ENCODE measurements at regions not wholly inside any gene's neighbourhood (a gene's known extent, or its start where the extent isn't known, plus 50 kb on each side); places are given as distances from the start of the nearest gene placed in this dataset.

GRCh38 chr9:26483991-26484390 is 408.6 kb downstream of the CAAP1 start:
- no peak for DNase-seq

GRCh38 chr9:26477963-26478362 is 414.6 kb downstream of the CAAP1 start:
- no peak for DNase-seq

GRCh38 chr9:26471261-26471660 is 421.3 kb downstream of the CAAP1 start:
- DNase-seq, result no peak

- no peak for DNase-seq
Observed at GRCh38 chr9:26470284-26470683, 422.3 kb downstream of the CAAP1 start.

GRCh38 chr9:26463837-26464236 is 428.8 kb downstream of the CAAP1 start:
- no peak for DNase-seq

- no peak for DNase-seq
Observed at GRCh38 chr9:26462751-26463150, 429.9 kb downstream of the CAAP1 start.

GRCh38 chr9:26462213-26462612 is 430.4 kb downstream of the CAAP1 start:
- DNase-seq, result no peak

- DNase-seq, result no peak
Observed at GRCh38 chr9:26460624-26461023, 432.0 kb downstream of the CAAP1 start.

GRCh38 chr9:26459959-26460358 is 432.6 kb downstream of the CAAP1 start:
- DNase-seq, result no peak

GRCh38 chr9:26458054-26458453 is 434.5 kb downstream of the CAAP1 start:
- DNase-seq, result no peak

GRCh38 chr9:26457151-26457550 is 435.5 kb downstream of the CAAP1 start:
- DNase-seq, result no peak

GRCh38 chr9:26439061-26439624 is 453.5 kb downstream of the CAAP1 start:
- no peak for DNase-seq

GRCh38 chr9:26437056-26437711 is 455.4 kb downstream of the CAAP1 start:
- no peak for DNase-seq

- peak; percentile 4 for DNase-seq
Observed at GRCh38 chr9:26426551-26427131, 466.0 kb downstream of the CAAP1 start.

- no peak for DNase-seq
Observed at GRCh38 chr9:26418480-26418879, 474.1 kb downstream of the CAAP1 start.

- no peak for DNase-seq
Observed at GRCh38 chr9:26415528-26415927, 477.1 kb downstream of the CAAP1 start.

- DNase-seq, result no peak
Observed at GRCh38 chr9:26413611-26414010, 479.0 kb downstream of the CAAP1 start.

GRCh38 chr9:26412446-26412845 is 480.2 kb downstream of the CAAP1 start:
- no peak for DNase-seq

- no peak for DNase-seq
Observed at GRCh38 chr9:26406676-26407075, 485.9 kb downstream of the CAAP1 start.

GRCh38 chr9:26399556-26399955 is 493.0 kb downstream of the CAAP1 start:
- no peak for DNase-seq

GRCh38 chr9:26394025-26394424 is 498.6 kb downstream of the CAAP1 start:
- no peak for DNase-seq

- no peak for DNase-seq
Observed at GRCh38 chr9:26392639-26393038, 500.0 kb downstream of the CAAP1 start.

- no peak for DNase-seq
Observed at GRCh38 chr9:26391036-26391435, 501.6 kb downstream of the CAAP1 start.

GRCh38 chr9:26375448-26375847 is 517.2 kb downstream of the CAAP1 start:
- no peak for DNase-seq

GRCh38 chr9:26373616-26374015 is 519.0 kb downstream of the CAAP1 start:
- DNase-seq, result no peak

Data from DMS153 (cell line).